GM19328 (cell line): ENCODE measurements at regions not wholly inside any gene's neighbourhood (a gene's known extent, or its start where the extent isn't known, plus 50 kb on each side); places are given as distances from the start of the nearest gene placed in this dataset.
"Not testable (repeated sequence)": the region's sequence is repeated elsewhere in the genome, so short reads cannot be mapped to it uniquely, and the experiment has no call there.

Experiments used
- ATAC-seq: cut with Tn5 transposase; IDR thresholded peaks from one replicate; pipeline ENCODE4 v1.9.1; 2021; ENCODE audit warnings: mild to moderate bottlenecking, moderate library complexity; ENCODE audit not compliant: unreplicated experiment

DNA sequence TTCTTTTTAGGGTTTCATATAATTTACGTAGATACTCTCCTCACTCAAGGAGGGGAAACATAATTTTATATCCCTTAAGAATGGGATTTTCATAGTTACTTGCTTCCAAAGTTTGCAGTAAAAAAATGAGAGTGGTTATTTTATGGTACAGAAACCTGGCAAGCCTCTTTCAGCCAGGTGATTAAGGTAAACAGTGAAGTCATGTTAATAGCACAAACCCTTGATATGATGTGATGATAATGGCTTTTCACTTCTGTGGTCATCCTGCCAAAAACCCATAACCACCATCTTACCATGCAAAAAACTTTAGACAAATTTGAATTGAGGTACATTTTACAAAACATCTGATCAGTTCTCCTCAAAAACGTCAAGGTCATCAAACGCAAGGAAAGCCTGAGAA is 517.8 kb downstream of the SLITRK5 start:
- ATAC-seq, result no peak

DNA sequence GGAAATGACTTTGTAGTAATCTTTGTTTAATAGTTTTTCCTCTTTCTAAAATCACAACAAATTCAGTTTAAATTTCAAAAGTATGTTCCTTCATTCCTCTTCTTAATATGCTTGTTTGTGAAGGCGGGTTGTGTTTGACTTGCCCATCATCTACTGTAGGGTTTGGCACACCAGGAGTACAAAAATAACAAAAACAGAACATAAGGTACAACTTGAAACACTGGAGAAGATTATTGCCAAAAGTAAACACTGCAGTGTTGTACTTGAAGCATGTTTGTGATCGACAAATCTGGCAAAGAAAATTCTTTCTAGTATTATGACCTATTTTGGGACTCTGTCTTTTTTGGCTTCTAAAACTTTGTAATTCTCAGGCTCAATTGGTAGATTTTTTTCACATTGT is 518.6 kb downstream of the SLITRK5 start:
- ATAC-seq, result no peak

- no peak for ATAC-seq
Observed at GRCh38 chr13:88196106-88196505, 524.9 kb downstream of the SLITRK5 start.

DNA sequence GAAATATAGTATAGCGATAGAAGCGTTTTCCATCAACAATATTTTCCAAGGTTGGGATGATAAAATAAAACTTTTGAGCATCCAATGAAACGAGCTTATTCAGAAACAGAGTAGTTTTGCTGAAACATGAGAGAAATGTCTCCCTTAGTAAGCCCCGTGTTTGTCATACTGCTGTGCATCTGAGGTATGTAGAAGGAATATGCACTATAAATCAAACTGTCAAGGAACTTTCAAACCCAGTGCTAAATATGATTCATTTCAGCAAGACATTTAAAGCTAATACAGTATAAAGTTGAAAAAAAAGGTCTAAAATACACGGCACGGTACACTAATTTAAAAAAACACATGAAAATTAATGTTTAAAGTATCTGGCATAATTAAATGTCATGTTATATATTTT is 546.2 kb downstream of the SLITRK5 start:
- no peak for ATAC-seq

- no peak for ATAC-seq
Observed at GRCh38 chr13:88217883-88218282, 546.7 kb downstream of the SLITRK5 start.

DNA sequence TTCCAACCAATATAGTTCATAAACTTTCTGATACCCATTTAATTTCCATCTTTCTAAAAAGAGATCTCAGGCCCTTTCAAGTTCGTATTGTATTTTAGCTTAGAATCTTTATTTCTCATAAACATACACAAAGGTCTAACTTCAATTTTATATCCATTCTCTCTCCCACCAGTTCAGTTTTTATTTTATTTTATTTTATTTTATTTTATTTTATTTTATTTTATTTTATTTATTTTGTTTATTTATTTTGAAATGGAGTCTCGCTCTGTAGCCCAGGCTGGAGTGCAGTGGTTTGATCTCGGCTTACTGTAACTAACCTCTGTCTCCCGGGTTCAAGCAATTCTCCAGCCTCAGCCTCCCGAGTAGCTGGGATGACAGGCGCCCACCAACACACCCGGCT is 552.8 kb downstream of the SLITRK5 start:
- ATAC-seq, result no peak

DNA sequence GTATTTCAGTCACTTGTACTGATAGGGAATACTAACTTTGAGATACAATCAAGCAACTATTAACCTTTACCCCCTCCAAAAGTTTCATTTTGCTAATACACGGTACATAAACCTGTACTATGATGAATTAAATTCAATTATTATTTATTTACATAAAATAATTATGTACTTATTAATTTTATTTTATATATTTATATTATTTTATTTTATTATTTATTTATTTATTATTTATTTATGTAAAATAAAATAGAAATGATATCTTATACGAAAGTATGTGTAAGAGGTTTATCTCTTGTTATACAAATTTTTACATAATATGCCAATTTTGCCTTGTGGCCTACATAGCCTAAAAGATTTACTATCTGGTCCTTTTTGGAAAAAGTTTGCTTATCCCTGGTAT is 564.3 kb downstream of the SLITRK5 start:
- no peak for ATAC-seq

- no peak for ATAC-seq
Observed at GRCh38 chr13:88246239-88246638, 575.1 kb downstream of the SLITRK5 start.

DNA sequence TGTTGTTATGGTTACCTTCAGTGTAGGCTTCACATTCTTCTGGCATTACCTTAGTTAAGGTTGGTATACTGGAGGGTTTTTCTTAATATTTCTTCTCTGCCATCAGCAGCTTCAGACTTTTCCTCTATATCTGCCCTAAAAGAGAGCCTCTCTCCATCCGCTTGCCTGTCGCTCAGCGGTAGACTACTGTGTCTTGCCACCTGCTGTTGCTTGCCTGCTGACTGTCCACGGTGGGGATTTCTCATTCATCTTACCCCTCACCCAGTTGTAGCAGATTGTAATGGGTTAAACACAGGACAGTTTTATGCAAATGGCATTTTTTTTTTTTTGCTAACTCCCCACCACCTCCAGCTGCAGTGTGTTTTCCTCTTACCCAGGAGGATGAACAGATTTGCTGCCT is 577.2 kb downstream of the SLITRK5 start:
- no peak for ATAC-seq

DNA sequence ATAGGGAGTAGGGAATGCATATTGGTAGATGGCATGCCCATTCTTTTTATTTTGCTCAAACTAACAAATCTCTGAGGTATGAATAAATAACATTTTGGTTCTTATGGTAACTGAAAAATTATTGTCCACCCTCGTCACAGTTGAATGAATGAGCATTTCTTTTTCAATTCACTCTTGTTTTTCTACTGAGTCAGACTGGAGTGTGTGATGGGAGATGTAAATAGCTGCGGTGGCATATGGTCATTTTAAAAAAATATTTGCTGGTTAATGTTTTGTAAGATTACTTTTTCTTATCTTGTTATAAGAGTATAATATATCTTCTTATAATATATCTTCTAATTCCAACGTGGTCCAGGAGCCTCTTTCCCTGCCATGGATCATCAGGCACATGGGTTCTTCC is 586.5 kb downstream of the SLITRK5 start:
- no peak for ATAC-seq

GRCh38 chr13:88263808-88264207 is 592.6 kb downstream of the SLITRK5 start:
- ATAC-seq, result no peak

- no peak for ATAC-seq
Observed at GRCh38 chr13:88281841-88282240, 610.7 kb downstream of the SLITRK5 start.

DNA sequence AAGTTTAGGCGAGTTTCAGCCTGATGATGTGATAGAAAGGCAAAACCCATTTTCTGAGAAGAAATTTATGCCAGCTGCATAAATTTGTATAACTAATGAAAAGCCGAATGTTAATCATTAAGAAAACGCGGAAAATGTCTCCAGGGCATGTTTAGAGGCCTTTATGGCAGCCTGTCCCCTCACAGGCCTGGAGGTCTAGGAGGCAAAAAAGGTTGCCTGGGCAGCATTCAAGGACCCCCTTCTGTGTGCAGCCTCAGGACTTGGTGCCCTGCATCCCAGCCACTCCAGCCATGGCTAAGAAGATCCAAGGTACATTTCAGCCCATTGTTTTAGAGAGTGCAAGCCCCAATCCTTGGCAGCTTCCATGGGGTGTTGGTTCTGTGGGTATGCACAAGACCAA is 614.2 kb downstream of the SLITRK5 start:
- ATAC-seq, result no peak

GRCh38 chr13:88288326-88288725 is 617.2 kb downstream of the SLITRK5 start:
- ATAC-seq, result no peak

GRCh38 chr13:88291731-88292130 is 620.6 kb downstream of the SLITRK5 start:
- ATAC-seq, result not testable (repeated sequence)

- ATAC-seq, result no peak
Observed at GRCh38 chr13:88294368-88294767, 623.2 kb downstream of the SLITRK5 start.

DNA sequence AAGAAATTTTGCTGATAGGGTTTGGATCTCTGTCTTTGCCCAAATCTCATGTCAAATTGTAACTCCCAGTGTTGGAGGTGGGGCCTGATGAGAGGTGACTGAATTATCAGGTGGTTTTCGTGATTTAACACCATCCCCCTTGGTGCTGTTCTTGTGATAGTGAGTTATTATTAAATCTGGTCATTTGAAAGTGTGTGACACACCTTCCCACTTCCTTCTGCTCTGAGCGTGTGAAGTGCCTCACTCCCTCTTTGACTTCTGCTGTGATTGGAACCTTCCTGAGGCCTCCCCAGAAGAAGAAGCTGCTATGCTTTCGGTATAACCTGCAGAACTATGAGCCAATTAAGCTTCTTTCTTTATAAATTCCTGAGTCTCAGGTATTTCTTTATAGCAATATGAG is 632.0 kb downstream of the SLITRK5 start:
- ATAC-seq, result no peak

GRCh38 chr13:88303605-88304004 is 632.4 kb downstream of the SLITRK5 start:
- ATAC-seq, result no peak

GRCh38 chr13:88314496-88314895 is 643.3 kb downstream of the SLITRK5 start:
- no peak for ATAC-seq

- ATAC-seq, result no peak
Observed at GRCh38 chr13:88329066-88329465, 657.9 kb downstream of the SLITRK5 start.

DNA sequence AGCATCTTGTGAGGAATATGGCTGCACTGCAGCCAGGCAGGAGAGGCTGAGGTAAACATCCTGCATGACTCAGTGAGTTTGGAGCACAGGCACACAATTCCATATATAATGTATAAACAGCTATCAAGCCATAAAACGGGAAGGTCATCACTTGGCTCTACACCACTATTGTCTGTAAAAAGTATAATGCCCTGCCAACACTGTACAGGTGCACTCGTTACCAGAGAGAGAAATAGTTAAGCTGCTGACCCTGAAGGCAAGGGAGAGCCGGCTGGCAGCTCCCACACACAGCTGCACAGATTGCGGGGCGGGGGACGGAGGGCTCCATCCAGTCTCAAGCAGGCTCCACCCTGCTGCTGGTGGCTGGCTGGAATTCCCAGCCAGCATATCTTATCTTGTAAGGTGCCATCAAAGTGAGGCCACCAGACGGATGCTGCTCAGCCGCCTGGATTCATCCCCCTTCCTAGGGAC is 668.1 kb downstream of the SLITRK5 start:
- ATAC-seq, result no peak

- ATAC-seq, result no peak
Observed at GRCh38 chr13:88345171-88345847, 674.1 kb downstream of the SLITRK5 start.

GRCh38 chr13:88360761-88361160 is 689.6 kb downstream of the SLITRK5 start:
- no peak for ATAC-seq
